CD4-positive, CD25-positive, alpha-beta regulatory T cell (primary cell): ENCODE measurements at regions not wholly inside any gene's neighbourhood (a gene's known extent, or its start where the extent isn't known, plus 50 kb on each side); places are given as distances from the start of the nearest gene placed in this dataset.

Experiments
- ATAC-seq, 2 donors: fragments of 150-1000 bp; cut with Tn5 transposase; one replicate each; pipeline ENCODE4 v1.10.0; 2021; ENCODE audit warnings: low read depth in 2 of 2, moderate number of reproducible peaks in 2 of 2, moderate library complexity in 1 of 2
- DNase-seq, 3 donors: peaks; one replicate each; pipeline versions ENCODE4 v3.0.0 to v3.0.0-alpha.2; 2012 to 2022; ENCODE audit warnings: mixed read lengths in 1 of 3
- H3K27ac ChIP-seq: one replicate; pipeline ENCODE4 v1.7.0; 2013; ENCODE audit warnings: mild to moderate bottlenecking, low read length; ENCODE audit not compliant: insufficient read depth, poor library complexity, severe bottlenecking
- H3K27me3 ChIP-seq: one replicate; pipeline ENCODE4 v1.7.0; 2013; ENCODE audit warnings: low read length; ENCODE audit not compliant: control insufficient read depth, insufficient read depth
- H3K36me3 ChIP-seq: one replicate; pipeline ENCODE4 v1.7.0; 2013; ENCODE audit warnings: mild to moderate bottlenecking, low read length, moderate library complexity; ENCODE audit not compliant: control insufficient read depth, insufficient read depth
- H3K4me1 ChIP-seq: 2 replicates; pipeline ENCODE4 v1.7.0; 2013; ENCODE audit warnings: mild to moderate bottlenecking, low read length; ENCODE audit not compliant: insufficient read depth, control insufficient read depth, poor library complexity, severe bottlenecking
- H3K4me3 ChIP-seq: one replicate; pipeline ENCODE4 v1.7.0; 2013; ENCODE audit warnings: low read depth, mild to moderate bottlenecking, low read length, moderate library complexity
- H3K9me3 ChIP-seq, 2 experiments: 1 replicate in 1 of 2; 2 replicates in 1 of 2; pipeline ENCODE4 v1.7.0; 2013; ENCODE audit warnings: low read length in 2 of 2, mild to moderate bottlenecking in 1 of 2, moderate library complexity in 1 of 2; ENCODE audit not compliant: control insufficient read depth in 2 of 2
- H3K27ac Mint-ChIP-seq, 3 donors: one replicate each; pipeline ENCODE4 v1.8.0; 2020 to 2022; ENCODE audit warnings: mild to moderate bottlenecking in 3 of 3, mixed read lengths in 3 of 3, moderate library complexity in 2 of 3
- H3K27me3 Mint-ChIP-seq: one replicate; pipeline ENCODE4 v1.8.0; 2022; ENCODE audit warnings: mild to moderate bottlenecking, mixed read lengths
- H3K36me3 Mint-ChIP-seq: one replicate; pipeline ENCODE4 v1.8.0; 2020; ENCODE audit warnings: mixed read lengths
- H3K4me1 Mint-ChIP-seq, 4 donors: one replicate each; pipeline ENCODE4 v1.8.0; 2020 to 2022; ENCODE audit warnings: mixed read lengths in 4 of 4, mild to moderate bottlenecking in 1 of 4
- H3K4me3 Mint-ChIP-seq, 4 donors: one replicate each; pipeline ENCODE4 v1.8.0; 2020 to 2022; ENCODE audit warnings: mild to moderate bottlenecking in 4 of 4, mixed read lengths in 4 of 4, moderate library complexity in 3 of 4
- H3K9me3 Mint-ChIP-seq, 7 donors: one replicate each; pipeline ENCODE4 v1.8.0; 2020 to 2022; ENCODE audit warnings: mixed read lengths in 7 of 7, mild to moderate bottlenecking in 3 of 7, moderate library complexity in 2 of 7

DNA sequence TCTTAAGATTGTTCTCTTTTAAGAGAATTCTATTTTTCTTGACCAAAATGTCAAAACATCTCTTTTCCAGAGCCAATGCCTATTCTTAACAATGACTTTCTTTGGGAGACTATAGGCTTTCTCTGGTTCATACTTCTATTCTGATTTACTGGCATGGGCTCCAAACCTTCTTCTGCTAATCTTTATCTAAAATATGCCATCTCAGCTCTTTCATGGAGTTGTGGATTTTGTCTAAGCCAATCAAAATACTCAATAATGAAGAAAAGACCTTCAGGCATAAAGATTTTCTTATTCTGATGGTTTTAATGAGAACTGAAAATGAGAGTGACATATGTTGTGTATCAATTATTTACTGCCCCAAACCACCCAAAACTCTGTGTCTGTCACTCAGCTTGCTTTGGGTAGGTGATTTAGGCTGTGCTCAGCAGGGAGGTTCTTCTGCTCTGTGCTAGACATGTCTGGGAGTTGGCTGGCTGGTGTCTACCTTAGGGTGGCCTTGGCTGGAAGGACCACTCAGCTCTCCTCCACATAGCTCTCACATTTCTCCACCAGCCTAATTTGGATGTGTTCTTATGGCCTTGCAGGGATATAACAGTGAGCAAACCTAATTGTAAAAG, 270.8 kb downstream of the PRDM2 start:
- Histone ChIP-seq H3K27ac (no peak overlapping the region), H3K4me3 (no peak overlapping the region), H3K27me3 (peaks cover 4% of the 10 kb centered on the region), H3K36me3 (no peaks in the 10 kb centered on the region), H3K4me1 (no peaks in the 10 kb centered on the region), H3K9me3 (peaks cover 0 to 5% of the 10 kb centered on the region in 2 experiments)
- DNase-seq = no peak
- H3K36me3 Mint-ChIP-seq = no peaks in the 10 kb centered on the region
- no peak overlapping the region for H3K4me3 Mint-ChIP-seq
- peaks cover 0 to 16% (median 3%) of the 10 kb centered on the region in 7 donors for H3K9me3 Mint-ChIP-seq
- ATAC-seq = no peak
- no peaks in the 10 kb centered on the region for H3K4me1 Mint-ChIP-seq
- H3K27me3 Mint-ChIP-seq = peaks cover 4% of the 10 kb centered on the region
- peak overlapping the region in 1 of 3 donors; percentile 50 for H3K27ac Mint-ChIP-seq

DNA sequence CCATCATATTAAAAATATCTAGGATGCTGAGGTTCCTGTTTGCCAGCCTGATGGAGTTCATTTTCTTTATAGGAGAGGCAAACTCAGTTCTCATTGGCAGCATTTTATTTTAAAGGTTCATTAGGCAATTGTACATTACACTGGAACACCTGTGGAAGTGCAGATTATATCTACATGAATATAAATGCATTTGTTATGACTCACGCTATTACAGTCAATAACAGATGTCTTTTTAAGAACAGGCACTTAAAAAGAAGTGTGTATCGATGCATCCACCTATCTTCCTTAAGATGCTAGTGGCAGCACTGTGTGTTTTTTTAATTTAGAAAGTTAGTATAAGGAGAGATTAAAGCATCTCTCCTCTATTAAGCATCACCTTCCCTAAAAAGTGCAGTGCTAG, 276.5 kb downstream of the PRDM2 start:
- H3K27me3 Mint-ChIP-seq = peaks cover 8% of the 10 kb centered on the region
- no peaks in the 10 kb centered on the region for H3K9me3 ChIP-seq
- DNase-seq = no peak
- H3K4me3 Mint-ChIP-seq = no peak overlapping the region
- no peaks in the 10 kb centered on the region for H3K36me3 ChIP-seq
- H3K27ac ChIP-seq = no peak overlapping the region
- no peak overlapping the region for H3K4me3 ChIP-seq
- H3K9me3 Mint-ChIP-seq = peaks cover 0 to 7% (median 3%) of the 10 kb centered on the region in 7 donors
- no peaks in the 10 kb centered on the region for H3K36me3 Mint-ChIP-seq
- peaks cover 2% of the 10 kb centered on the region for H3K27me3 ChIP-seq
- H3K4me1 Mint-ChIP-seq = no peaks in the 10 kb centered on the region
- H3K27ac Mint-ChIP-seq = no peak overlapping the region
- H3K4me1 ChIP-seq = no peaks in the 10 kb centered on the region
- ATAC-seq = no peak

DNA sequence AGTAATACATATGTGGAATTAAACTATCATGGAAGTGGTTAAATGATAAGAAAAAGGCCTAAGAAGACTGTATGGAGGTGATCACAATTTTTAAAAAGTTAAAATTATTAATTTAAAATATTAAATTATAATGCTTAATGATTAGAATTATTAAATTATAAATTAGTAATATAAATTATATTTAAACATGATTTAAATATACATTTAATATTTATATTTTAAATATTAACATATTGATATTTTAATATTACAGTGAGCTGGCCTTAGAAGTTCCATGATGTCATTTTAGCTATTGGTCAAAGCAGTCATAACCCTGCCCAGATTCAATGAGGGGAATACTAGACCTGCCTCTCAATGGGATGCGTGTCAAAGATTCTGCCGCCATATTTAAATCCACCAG, 281.2 kb downstream of the PRDM2 start:
- no peaks in the 10 kb centered on the region for H3K36me3 Mint-ChIP-seq
- no peaks in the 10 kb centered on the region for H3K4me1 Mint-ChIP-seq
- H3K4me1 ChIP-seq = no peaks in the 10 kb centered on the region
- no peaks in the 10 kb centered on the region for H3K9me3 ChIP-seq
- no peak overlapping the region for H3K27ac Mint-ChIP-seq
- DNase-seq (no peak), ATAC-seq (no peak)
- peaks cover 0 to 5% (median 0%) of the 10 kb centered on the region in 7 donors for H3K9me3 Mint-ChIP-seq
- H3K4me3 Mint-ChIP-seq = no peak overlapping the region
- peaks cover 4% of the 10 kb centered on the region for H3K27me3 Mint-ChIP-seq
- H3K4me3 ChIP-seq = no peak overlapping the region
- H3K36me3 ChIP-seq = no peaks in the 10 kb centered on the region
- no peaks in the 10 kb centered on the region for H3K27me3 ChIP-seq
- H3K27ac ChIP-seq = no peak overlapping the region

DNA sequence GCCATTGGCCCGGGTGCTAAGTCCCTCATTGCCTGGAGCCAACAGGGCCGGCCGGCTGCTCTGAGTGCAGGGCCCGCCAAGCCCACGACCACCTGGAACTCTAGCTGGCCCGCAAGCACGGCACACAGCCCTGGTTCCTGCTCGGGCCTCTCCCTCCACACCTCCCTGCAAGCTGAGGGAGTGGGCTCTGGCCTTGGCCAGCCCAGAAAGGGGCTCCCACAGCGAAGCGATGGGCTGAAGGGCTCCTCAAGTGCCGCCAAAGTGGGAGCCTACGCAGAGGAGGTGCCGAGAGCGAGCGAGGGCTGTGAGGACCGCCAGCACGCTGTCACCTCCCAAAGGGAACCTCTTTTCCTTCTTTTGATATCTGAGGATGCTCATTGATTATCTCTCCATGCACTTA, 283.4 kb downstream of the PRDM2 start:
- H3K9me3 ChIP-seq = no peaks in the 10 kb centered on the region
- H3K4me1 ChIP-seq = no peaks in the 10 kb centered on the region
- peaks cover 0 to 5% (median 0%) of the 10 kb centered on the region in 7 donors for H3K9me3 Mint-ChIP-seq
- no peaks in the 10 kb centered on the region for H3K36me3 Mint-ChIP-seq
- no peak overlapping the region for H3K4me3 Mint-ChIP-seq
- ATAC-seq (no peak), DNase-seq (no peak)
- H3K27ac ChIP-seq = no peak overlapping the region
- H3K4me1 Mint-ChIP-seq = no peaks in the 10 kb centered on the region
- peaks cover 4% of the 10 kb centered on the region for H3K27me3 Mint-ChIP-seq
- H3K27ac Mint-ChIP-seq = no peak overlapping the region
- no peak overlapping the region for H3K4me3 ChIP-seq
- no peaks in the 10 kb centered on the region for H3K27me3 ChIP-seq
- H3K36me3 ChIP-seq = no peaks in the 10 kb centered on the region

DNA sequence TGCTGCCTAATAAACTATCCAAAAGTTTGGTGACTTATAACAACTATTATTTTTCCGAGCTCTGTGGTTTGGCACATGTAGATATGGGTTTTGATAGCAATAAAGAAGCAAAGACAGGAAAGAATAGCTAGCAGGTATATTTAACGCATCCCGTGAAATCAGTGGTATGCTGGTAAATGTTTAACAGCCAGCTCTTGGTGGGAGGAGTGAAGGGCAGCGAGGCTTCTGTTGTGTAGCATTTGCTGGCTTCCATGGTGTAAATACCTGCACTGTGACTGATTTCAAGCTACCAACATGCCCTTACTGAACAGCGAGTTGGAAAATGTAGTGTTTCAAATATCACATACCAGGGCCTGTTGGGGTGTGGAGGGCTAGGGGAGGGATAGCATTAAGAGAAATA, 291.0 kb downstream of the PRDM2 start:
- H3K27me3 ChIP-seq = no peaks in the 10 kb centered on the region
- H3K36me3 ChIP-seq = no peaks in the 10 kb centered on the region
- ATAC-seq (no peak), DNase-seq (no peak)
- no peak overlapping the region for H3K4me3 ChIP-seq
- no peak overlapping the region for H3K27ac Mint-ChIP-seq
- H3K9me3 ChIP-seq = no peaks in the 10 kb centered on the region
- H3K9me3 Mint-ChIP-seq = peaks cover 0 to 7% (median 3%) of the 10 kb centered on the region in 7 donors
- H3K4me3 Mint-ChIP-seq = no peak overlapping the region
- H3K4me1 ChIP-seq = no peaks in the 10 kb centered on the region
- no peak overlapping the region for H3K27ac ChIP-seq
- H3K27me3 Mint-ChIP-seq = no peaks in the 10 kb centered on the region
- no peaks in the 10 kb centered on the region for H3K36me3 Mint-ChIP-seq
- no peaks in the 10 kb centered on the region for H3K4me1 Mint-ChIP-seq

DNA sequence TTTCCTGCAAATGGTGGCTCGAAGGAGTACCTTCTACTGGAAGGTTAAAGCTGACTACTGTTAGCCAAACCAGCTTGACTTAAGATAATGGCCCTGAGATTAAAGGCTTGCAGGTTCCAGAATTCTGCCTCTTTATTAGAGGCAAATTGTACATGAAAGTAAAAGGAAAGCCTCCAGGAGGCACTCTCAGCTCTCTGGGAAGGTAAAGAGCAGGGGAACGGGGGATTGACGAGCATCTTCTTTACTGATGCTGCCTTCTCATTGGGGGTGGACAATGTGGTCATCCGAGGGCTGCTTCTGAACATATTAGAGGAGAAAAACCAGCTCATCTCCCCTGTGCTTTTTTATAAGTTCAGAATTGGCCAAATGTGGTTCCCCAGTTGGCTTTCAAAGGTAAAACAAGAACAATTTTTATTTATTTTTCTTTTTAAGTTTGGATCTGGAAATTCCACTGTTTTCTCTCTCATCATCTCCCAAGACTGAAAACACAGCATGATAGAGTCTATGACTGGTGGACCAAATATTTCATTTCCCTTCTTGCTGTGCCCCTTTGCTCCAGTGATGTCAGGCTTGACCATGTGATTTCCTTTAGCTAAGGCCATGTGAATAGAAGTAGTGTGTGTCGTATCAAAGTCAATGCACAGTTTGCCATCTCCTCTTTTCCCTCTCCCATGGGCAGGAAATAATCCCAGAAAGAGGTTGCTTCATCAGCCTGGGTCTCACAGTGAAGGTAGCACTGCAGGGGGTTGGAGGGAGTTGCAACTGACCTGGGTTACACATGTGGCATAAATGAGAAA, 292.7 kb downstream of the PRDM2 start:
- Mint-ChIP-seq H3K4me3 (no peak overlapping the region), H3K27me3 (no peaks in the 10 kb centered on the region), H3K27ac (peak overlapping the region in 1 of 3 donors; percentile 32), H3K9me3 (peaks cover 0 to 14% (median 3%) of the 10 kb centered on the region in 7 donors), H3K4me1 (no peaks in the 10 kb centered on the region), H3K36me3 (no peaks in the 10 kb centered on the region)
- no peak for ATAC-seq
- Histone ChIP-seq H3K27ac (no peak overlapping the region), H3K9me3 (no peaks in the 10 kb centered on the region), H3K4me3 (no peak overlapping the region), H3K27me3 (no peaks in the 10 kb centered on the region), H3K4me1 (no peaks in the 10 kb centered on the region), H3K36me3 (no peaks in the 10 kb centered on the region)
- DNase-seq = no peak

DNA sequence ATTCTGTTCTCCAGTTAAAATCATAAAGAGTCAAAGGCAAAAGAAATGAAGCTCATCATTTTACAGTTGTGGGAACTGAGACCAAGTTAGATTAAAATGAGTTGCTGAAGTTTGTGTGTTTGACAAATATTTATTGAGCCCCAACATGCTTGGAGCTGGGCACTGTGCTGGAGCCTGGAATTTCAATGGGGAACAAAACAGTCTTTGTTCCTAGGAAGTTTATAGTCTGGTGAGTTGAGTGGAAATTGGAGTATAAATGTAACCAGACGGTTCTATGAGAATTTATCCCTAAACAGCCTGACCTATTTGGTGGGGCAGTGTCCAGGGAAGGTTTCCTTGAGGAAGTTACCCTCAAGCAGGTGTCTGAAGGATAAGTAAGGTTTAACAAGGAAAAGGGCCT, 294.4 kb downstream of the PRDM2 start:
- H3K27ac ChIP-seq = no peak overlapping the region
- Mint-ChIP-seq H3K36me3 (no peaks in the 10 kb centered on the region), H3K27ac (no peak overlapping the region), H3K9me3 (peaks cover 0 to 19% (median 5%) of the 10 kb centered on the region in 7 donors), H3K27me3 (no peaks in the 10 kb centered on the region), H3K4me3 (no peak overlapping the region), H3K4me1 (no peaks in the 10 kb centered on the region)
- H3K9me3 ChIP-seq = no peaks in the 10 kb centered on the region
- ATAC-seq (no peak), DNase-seq (no peak)
- H3K27me3 ChIP-seq = no peaks in the 10 kb centered on the region
- no peaks in the 10 kb centered on the region for H3K4me1 ChIP-seq
- no peaks in the 10 kb centered on the region for H3K36me3 ChIP-seq
- H3K4me3 ChIP-seq = no peak overlapping the region

DNA sequence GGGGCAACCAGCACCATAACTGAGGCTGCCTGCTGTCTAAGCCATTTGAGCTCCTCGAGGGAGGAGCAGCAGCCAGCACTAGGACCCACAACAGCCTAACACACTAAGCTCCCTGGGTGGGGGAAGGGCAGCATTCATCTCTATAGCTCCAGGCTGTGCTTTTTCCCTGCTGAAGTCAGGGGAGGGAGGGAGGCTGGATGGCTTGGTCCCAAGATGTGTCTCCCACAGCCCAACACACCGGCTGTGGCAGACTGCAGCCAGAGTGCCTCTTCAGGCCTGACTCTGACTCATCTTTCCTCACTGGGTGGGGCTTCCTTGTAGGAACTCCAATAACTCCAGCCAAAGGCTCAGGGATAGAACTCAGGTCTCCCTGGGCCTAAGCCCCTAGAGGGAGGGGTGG, 296.3 kb downstream of the PRDM2 start:
- Histone ChIP-seq H3K4me1 (no peaks in the 10 kb centered on the region), H3K36me3 (no peaks in the 10 kb centered on the region), H3K27me3 (no peaks in the 10 kb centered on the region), H3K9me3 (no peaks in the 10 kb centered on the region), H3K27ac (no peak overlapping the region), H3K4me3 (no peak overlapping the region)
- Mint-ChIP-seq H3K9me3 (peaks cover 4 to 26% (median 17%) of the 10 kb centered on the region in 7 donors), H3K4me3 (no peak overlapping the region), H3K27ac (no peak overlapping the region), H3K4me1 (no peaks in the 10 kb centered on the region), H3K36me3 (no peaks in the 10 kb centered on the region), H3K27me3 (no peaks in the 10 kb centered on the region)
- ATAC-seq = no peak
- no peak for DNase-seq
